ENCODE measurements at regions not wholly inside any gene's neighbourhood (a gene's known extent, or its start where the extent isn't known, plus 50 kb on each side); places are given as distances from the start of the nearest gene placed in this dataset.

- no peaks in the 10 kb centered on the region for H3K36me3 ChIP-seq (ENCODE audit: insufficient read depth)
- H3K4me3 ChIP-seq (IDR thresholded peaks at IDR 0.05; ENCODE audit: insufficient read depth, low read depth, low read length) = no peak overlapping the region
- H3K27me3 ChIP-seq (ENCODE audit: insufficient read depth, low read depth) = no peaks in the 10 kb centered on the region
- no peak overlapping the region for H3K4me2 ChIP-seq
- no peaks in the 10 kb centered on the region for H3K79me2 ChIP-seq (ENCODE audit: insufficient read depth, low read depth)
- no peak overlapping the region for H2AFZ ChIP-seq (ENCODE audit: low read depth)
- no peak for TF ChIP-seq CTCF (conservative IDR thresholded peaks at IDR 0.05; ENCODE audit: low read depth, low read length)
- H3K9ac ChIP-seq = no peak overlapping the region
- H4K20me1 ChIP-seq (ENCODE audit: insufficient read depth) = no peaks in the 10 kb centered on the region
- H3K4me1 ChIP-seq (ENCODE audit: low read depth, poor library complexity, severe bottlenecking) = no peaks in the 10 kb centered on the region
- no peak overlapping the region for H3K27ac ChIP-seq
Observed at GRCh38 chr5:28862137-28862859, 1823.9 kb upstream of the CDH9 start.

- Histone ChIP-seq H3K27me3 (ENCODE audit: insufficient read depth, low read depth) (no peaks in the 10 kb centered on the region), H3K4me3 (IDR thresholded peaks at IDR 0.05; ENCODE audit: insufficient read depth, low read depth, low read length) (no peak overlapping the region), H4K20me1 (ENCODE audit: insufficient read depth) (no peaks in the 10 kb centered on the region), H3K79me2 (ENCODE audit: insufficient read depth, low read depth) (no peaks in the 10 kb centered on the region), H3K4me2 (no peak overlapping the region), H3K27ac (no peak overlapping the region), H3K36me3 (ENCODE audit: insufficient read depth) (no peaks in the 10 kb centered on the region), H3K4me1 (ENCODE audit: low read depth, poor library complexity, severe bottlenecking) (no peaks in the 10 kb centered on the region), H3K9ac (no peak overlapping the region), H2AFZ (ENCODE audit: low read depth) (no peak overlapping the region)
- no peak for TF ChIP-seq CTCF (conservative IDR thresholded peaks at IDR 0.05; ENCODE audit: low read depth, low read length)
Observed at GRCh38 chr5:28855626-28856025, 1817.2 kb upstream of the CDH9 start.

- no peak overlapping the region for H2AFZ ChIP-seq (ENCODE audit: low read depth)
- H3K4me3 ChIP-seq (IDR thresholded peaks at IDR 0.05; ENCODE audit: insufficient read depth, low read depth, low read length) = no peak overlapping the region
- H3K27ac ChIP-seq = no peak overlapping the region
- no peak overlapping the region for H3K9ac ChIP-seq
- no peak for TF ChIP-seq CTCF (conservative IDR thresholded peaks at IDR 0.05; ENCODE audit: low read depth, low read length)
- no peaks in the 10 kb centered on the region for H3K4me1 ChIP-seq (ENCODE audit: low read depth, poor library complexity, severe bottlenecking)
- no peaks in the 10 kb centered on the region for H3K79me2 ChIP-seq (ENCODE audit: insufficient read depth, low read depth)
- H4K20me1 ChIP-seq (ENCODE audit: insufficient read depth) = no peaks in the 10 kb centered on the region
- H3K36me3 ChIP-seq (ENCODE audit: insufficient read depth) = no peaks in the 10 kb centered on the region
- no peaks in the 10 kb centered on the region for H3K27me3 ChIP-seq (ENCODE audit: insufficient read depth, low read depth)
- H3K4me2 ChIP-seq = no peak overlapping the region
Observed at GRCh38 chr5:28850320-28850921, 1812.0 kb upstream of the CDH9 start.

- H3K27ac ChIP-seq = no peak overlapping the region
- no peak overlapping the region for H3K4me2 ChIP-seq
Observed at GRCh38 chr5:28831042-28831441, 1792.7 kb upstream of the CDH9 start.

More at GRCh38 chr5:28831042-28831441, 1792.7 kb upstream of the CDH9 start:
- Histone ChIP-seq H4K20me1 (ENCODE audit: insufficient read depth) (no peaks in the 10 kb centered on the region), H3K36me3 (ENCODE audit: insufficient read depth) (no peaks in the 10 kb centered on the region), H3K79me2 (ENCODE audit: insufficient read depth, low read depth) (no peaks in the 10 kb centered on the region), H3K4me3 (IDR thresholded peaks at IDR 0.05; ENCODE audit: insufficient read depth, low read depth, low read length) (no peak overlapping the region), H3K4me1 (ENCODE audit: low read depth, poor library complexity, severe bottlenecking) (no peaks in the 10 kb centered on the region), H3K9ac (no peak overlapping the region), H3K27me3 (ENCODE audit: insufficient read depth, low read depth) (no peaks in the 10 kb centered on the region), H2AFZ (ENCODE audit: low read depth) (no peak overlapping the region)
- TF ChIP-seq CTCF (conservative IDR thresholded peaks at IDR 0.05; ENCODE audit: low read depth, low read length) = no peak
